MM.1S (cell line): ENCODE measurements at regions not wholly inside any gene's neighbourhood (a gene's known extent, or its start where the extent isn't known, plus 50 kb on each side); places are given as distances from the start of the nearest gene placed in this dataset.

Experiments
- DNase-seq: peaks from one replicate; pipeline ENCODE4 v3.0.0-alpha.2; 2015
- H2AFZ ChIP-seq: fragments of 300-600 bp; sonication (generic); 2 replicates; pipeline ENCODE4 v1.6.0; 2016; ENCODE audit warnings: antibody characterized with exemption, low read length
- H3F3A ChIP-seq: fragments of 300-600 bp; sonication (generic); 2 replicates; pipeline ENCODE4 v1.6.1; 2016; ENCODE audit warnings: mild to moderate bottlenecking, antibody characterized with exemption, low read length, moderate library complexity, mixed read lengths; ENCODE audit not compliant: insufficient read depth
- H3K27ac ChIP-seq: fragments of 300-600 bp; sonication (generic); 2 replicates; pipeline ENCODE4 v1.5.1; 2016; ENCODE audit warnings: mild to moderate bottlenecking, low read length
- H3K27me3 ChIP-seq: fragments of 300-600 bp; sonication (generic); replicated peaks from 2 replicates; pipeline ENCODE4 v1.6.0; 2016; ENCODE audit warnings: low read length; ENCODE audit not compliant: insufficient read depth
- H3K36me3 ChIP-seq: fragments of 300-600 bp; sonication (generic); replicated peaks from 2 replicates; pipeline ENCODE4 v1.6.1; 2016; ENCODE audit warnings: mild to moderate bottlenecking, low read length, mixed read lengths; ENCODE audit not compliant: insufficient read depth
- H3K4me1 ChIP-seq: fragments of 300-600 bp; sonication (generic); 2 replicates; pipeline ENCODE4 v1.6.1; 2016; ENCODE audit warnings: low read length, mixed read lengths
- H3K4me2 ChIP-seq: fragments of 300-600 bp; sonication (generic); 2 replicates; pipeline ENCODE4 v1.6.0; 2016; ENCODE audit warnings: low read depth, low read length
- H3K4me3 ChIP-seq: fragments of 300-600 bp; sonication (generic); 2 replicates; pipeline ENCODE4 v1.5.1; 2016; ENCODE audit warnings: low read length, mixed read lengths
- H3K79me2 ChIP-seq: fragments of 300-600 bp; sonication (generic); 2 replicates; pipeline ENCODE4 v1.6.1; 2016; ENCODE audit warnings: mixed run types, low read length, mixed read lengths
- H3K9ac ChIP-seq: fragments of 300-600 bp; sonication (generic); 2 replicates; pipeline ENCODE4 v1.6.1; 2016; ENCODE audit warnings: low read length, mixed read lengths
- H3K9me2 ChIP-seq: fragments of 300-600 bp; sonication (generic); replicated peaks from 2 replicates; pipeline ENCODE4 v1.6.1; 2016; ENCODE audit warnings: mild to moderate bottlenecking, low read length, mixed read lengths; ENCODE audit not compliant: insufficient read depth
- H3K9me3 ChIP-seq: fragments of 300-600 bp; sonication (generic); replicated peaks from 2 replicates; pipeline ENCODE4 v1.6.1; 2016; ENCODE audit warnings: mild to moderate bottlenecking, low read length, mixed read lengths; ENCODE audit not compliant: insufficient read depth
- H4K20me1 ChIP-seq: fragments of 300-600 bp; sonication (generic); 2 replicates; pipeline ENCODE4 v1.6.1; 2016; ENCODE audit warnings: mild to moderate bottlenecking, low read length, moderate library complexity, mixed read lengths; ENCODE audit not compliant: insufficient read depth
- EZH2 ChIP-seq: fragments of 300-600 bp; sonication (generic); optimal IDR thresholded peaks from 2 replicates; pipeline ENCODE3; 2017; ENCODE audit warnings: low read depth, mild to moderate bottlenecking, antibody characterized with exemption, low read length, mixed read lengths
- EZH2phosphoT487 ChIP-seq: fragments of 300-600 bp; sonication (generic); IDR thresholded peaks from 2 replicates; pipeline ENCODE4 v1.6.1; 2018; ENCODE audit warnings: antibody characterized with exemption, low read length
- TF ChIP-seq, protein P1 (sequence below): fragments of 300-600 bp; sonication (generic); IDR thresholded peaks from 2 replicates; pipeline ENCODE4 v1.5.1; 2016; ENCODE audit warnings: antibody characterized with exemption, low read length, mixed read lengths

DNA sequence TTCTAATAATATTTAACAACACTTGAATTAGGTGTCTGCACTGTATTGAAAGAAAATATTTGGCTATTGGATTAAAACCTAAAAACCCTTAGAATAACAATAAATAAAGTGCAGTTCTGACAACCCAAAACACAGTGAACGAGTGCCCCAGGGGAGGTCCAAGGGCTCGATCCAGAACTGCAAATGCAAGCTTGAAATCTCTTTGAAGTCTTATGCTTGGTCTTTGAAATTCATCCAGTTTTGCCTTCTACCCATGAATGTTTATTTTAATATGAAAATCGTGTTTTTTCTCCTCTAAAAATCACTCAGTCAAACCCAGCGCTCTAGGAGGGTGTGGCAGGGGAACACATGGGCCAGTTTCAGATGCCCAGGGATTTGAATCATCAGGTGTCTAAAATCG is 119.5 kb downstream of the MTPAP start:
- no peaks in the 10 kb centered on the region for H3K9me2 ChIP-seq
- no peaks in the 10 kb centered on the region for H3K36me3 ChIP-seq
- H3K9me3 ChIP-seq: no peaks in the 10 kb centered on the region
- H2AFZ ChIP-seq: no peak overlapping the region
- DNase-seq: no peak
- H3K4me1 ChIP-seq: no peaks in the 10 kb centered on the region
- no peaks in the 10 kb centered on the region for H4K20me1 ChIP-seq
- no peaks in the 10 kb centered on the region for H3F3A ChIP-seq
- H3K27me3 ChIP-seq: no peaks in the 10 kb centered on the region
- no peak overlapping the region for H3K27ac ChIP-seq
- H3K79me2 ChIP-seq: no peaks in the 10 kb centered on the region
- no peak overlapping the region for H3K4me3 ChIP-seq
- TF ChIP-seq, protein P1, sequence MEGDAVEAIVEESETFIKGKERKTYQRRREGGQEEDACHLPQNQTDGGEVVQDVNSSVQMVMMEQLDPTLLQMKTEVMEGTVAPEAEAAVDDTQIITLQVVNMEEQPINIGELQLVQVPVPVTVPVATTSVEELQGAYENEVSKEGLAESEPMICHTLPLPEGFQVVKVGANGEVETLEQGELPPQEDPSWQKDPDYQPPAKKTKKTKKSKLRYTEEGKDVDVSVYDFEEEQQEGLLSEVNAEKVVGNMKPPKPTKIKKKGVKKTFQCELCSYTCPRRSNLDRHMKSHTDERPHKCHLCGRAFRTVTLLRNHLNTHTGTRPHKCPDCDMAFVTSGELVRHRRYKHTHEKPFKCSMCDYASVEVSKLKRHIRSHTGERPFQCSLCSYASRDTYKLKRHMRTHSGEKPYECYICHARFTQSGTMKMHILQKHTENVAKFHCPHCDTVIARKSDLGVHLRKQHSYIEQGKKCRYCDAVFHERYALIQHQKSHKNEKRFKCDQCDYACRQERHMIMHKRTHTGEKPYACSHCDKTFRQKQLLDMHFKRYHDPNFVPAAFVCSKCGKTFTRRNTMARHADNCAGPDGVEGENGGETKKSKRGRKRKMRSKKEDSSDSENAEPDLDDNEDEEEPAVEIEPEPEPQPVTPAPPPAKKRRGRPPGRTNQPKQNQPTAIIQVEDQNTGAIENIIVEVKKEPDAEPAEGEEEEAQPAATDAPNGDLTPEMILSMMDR: no peak
- TF ChIP-seq EZH2: no peak
- no peak for TF ChIP-seq EZH2phosphoT487
- no peak overlapping the region for H3K9ac ChIP-seq
- no peak overlapping the region for H3K4me2 ChIP-seq

DNA sequence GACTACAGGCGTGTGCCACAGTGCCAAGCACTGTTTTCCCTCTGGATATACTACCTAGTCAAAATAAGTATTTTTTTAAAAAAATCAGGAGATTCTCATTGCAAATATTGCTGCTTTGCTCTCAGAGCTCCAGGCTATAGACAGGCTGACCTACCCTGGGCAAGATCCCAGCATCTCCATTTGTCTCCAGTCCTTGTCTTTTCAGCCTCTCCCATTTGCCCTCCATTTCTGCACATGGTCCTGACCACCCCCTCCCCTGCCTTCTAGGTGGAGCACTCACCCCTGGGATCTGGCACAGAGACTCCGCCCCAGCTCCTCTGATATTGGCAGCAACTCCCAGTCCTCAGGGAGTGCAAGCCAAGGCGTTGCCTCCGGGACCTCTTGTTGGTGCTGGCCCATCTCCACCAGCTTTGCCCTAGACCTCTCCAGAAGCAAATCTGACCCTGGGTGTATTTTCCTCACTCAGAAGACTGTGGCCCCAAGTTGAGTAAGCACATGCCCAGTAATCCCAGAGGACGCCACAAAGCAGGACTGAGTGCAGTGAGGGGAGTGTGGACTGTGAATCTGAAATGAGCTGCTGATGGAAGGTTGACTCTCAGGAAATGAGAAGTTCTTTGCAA is 120.6 kb downstream of the MTPAP start:
- Histone ChIP-seq H4K20me1 (no peaks in the 10 kb centered on the region), H3K9ac (no peak overlapping the region), H3K4me3 (no peak overlapping the region), H3K27ac (no peak overlapping the region), H3K9me2 (no peaks in the 10 kb centered on the region), H3K4me2 (no peak overlapping the region), H3K9me3 (no peaks in the 10 kb centered on the region), H3F3A (no peaks in the 10 kb centered on the region), H3K4me1 (no peaks in the 10 kb centered on the region), H3K79me2 (no peaks in the 10 kb centered on the region), H3K36me3 (no peaks in the 10 kb centered on the region), H2AFZ (no peak overlapping the region), H3K27me3 (no peaks in the 10 kb centered on the region)
- TF ChIP-seq EZH2 (no peak), EZH2phosphoT487 (no peak)
- TF ChIP-seq, protein P1: no peak
- DNase-seq: no peak

DNA sequence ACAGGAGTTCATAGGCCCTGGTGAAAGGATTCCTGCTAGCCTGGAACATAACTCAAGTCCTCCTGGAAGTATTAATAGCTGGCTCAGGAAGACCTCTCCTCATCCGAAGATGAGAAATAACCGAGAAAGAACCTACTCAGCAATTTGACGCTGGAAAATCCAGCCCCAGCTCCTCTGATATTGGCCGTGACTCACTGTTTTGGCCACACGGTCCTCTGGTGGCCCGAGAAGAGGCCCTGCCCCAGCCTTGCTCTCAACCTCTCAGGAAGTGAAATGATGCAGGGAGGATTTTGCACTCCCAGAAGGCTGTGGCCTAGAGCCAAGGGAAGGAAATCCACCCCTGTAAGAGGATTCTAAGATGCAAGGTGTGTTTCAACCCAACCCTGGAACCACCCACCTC is 121.6 kb downstream of the MTPAP start:
- Histone ChIP-seq H4K20me1 (no peaks in the 10 kb centered on the region), H3K79me2 (no peaks in the 10 kb centered on the region), H3K9me3 (no peaks in the 10 kb centered on the region), H3F3A (no peaks in the 10 kb centered on the region), H3K9me2 (no peaks in the 10 kb centered on the region), H3K27ac (no peak overlapping the region), H2AFZ (no peak overlapping the region), H3K36me3 (no peaks in the 10 kb centered on the region), H3K9ac (no peak overlapping the region), H3K4me3 (no peak overlapping the region), H3K4me2 (no peak overlapping the region), H3K4me1 (no peaks in the 10 kb centered on the region), H3K27me3 (no peaks in the 10 kb centered on the region)
- TF ChIP-seq EZH2phosphoT487: no peak
- TF ChIP-seq EZH2: no peak
- TF ChIP-seq, protein P1: no peak
- no peak for DNase-seq
